SK-N-SH (cell line): ENCODE measurements at regions not wholly inside any gene's neighbourhood (a gene's known extent, or its start where the extent isn't known, plus 50 kb on each side); places are given as distances from the start of the nearest gene placed in this dataset.

Experiments
- CTCF ChIA-PET: fragments of 300-600, 350-600 bp; formaldehyde crosslinking; extraction: SDS; loops from one replicate; lab custom pipeline; 2021; lab: Yijun Ruan, JAX
- POLR2A ChIA-PET: fragments of 350-600 bp; sonication (Branson Sonifier 250); formaldehyde crosslinking; extraction: SDS; loops from one replicate; lab custom pipeline; 2020; ENCODE audit warnings: antibody characterized with exemption, inconsistent platforms; lab: Yijun Ruan, JAX
- DNase-seq: peaks from one replicate; pipeline ENCODE4 v3.0.0; 2012
- H2AFZ ChIP-seq: fragments of 200-600 bp; sonication (generic); 2 replicates; pipeline ENCODE4 v1.8.1; 2016; ENCODE audit warnings: antibody characterized with exemption, mild to moderate bottlenecking, low read depth
- H3F3A ChIP-seq: fragments of 200-600 bp; sonication (generic); replicated peaks from 2 replicates; pipeline ENCODE3; 2016; ENCODE audit warnings: antibody characterized with exemption, mild to moderate bottlenecking; ENCODE audit not compliant: insufficient read depth
- H3K27ac ChIP-seq, 2 experiments: fragments of 200-500 bp in 1 of 2; fragments of 200-600 bp in 1 of 2; sonication (Bioruptor generic) in 1 of 2; sonication (generic), shearing (Covaris generic) in 1 of 2; 2 replicates each; pipeline versions ENCODE4 v1.5.1 to v1.6.1; 2014 to 2016; ENCODE audit warnings: low read depth in 2 of 2, inconsistent platforms in 1 of 2, low read length in 1 of 2, mild to moderate bottlenecking in 1 of 2, mixed read lengths in 1 of 2
- H3K27me3 ChIP-seq: fragments of 200-600 bp; sonication (generic), shearing (Covaris generic); 2 replicates; pipeline ENCODE4 v1.6.1; 2016; ENCODE audit warnings: mixed run types; ENCODE audit not compliant: insufficient read depth
- H3K36me3 ChIP-seq, 2 experiments: fragments of 200-500 bp in 1 of 2; fragments of 200-600 bp in 1 of 2; sonication (Bioruptor generic) in 1 of 2; sonication (generic) in 1 of 2; replicated peaks in 1 of 2; 2 replicates each; pipeline versions ENCODE3 to v1.5.1; 2014 to 2016; ENCODE audit warnings: low read length in 1 of 2, mild to moderate bottlenecking in 1 of 2; ENCODE audit not compliant: insufficient read depth in 2 of 2, control insufficient read depth in 1 of 2
- H3K4me1 ChIP-seq, 2 experiments: fragments of 200-500 bp in 1 of 2; fragments of 200-600 bp in 1 of 2; sonication (Bioruptor generic) in 1 of 2; sonication (generic), shearing (Covaris generic) in 1 of 2; 2 replicates each; pipeline versions ENCODE4 v1.5.1 to v1.6.1; 2014 to 2016; ENCODE audit warnings: low read depth in 1 of 2, low read length in 1 of 2, mixed run types in 1 of 2; ENCODE audit not compliant: insufficient read depth in 2 of 2, control insufficient read depth in 1 of 2
- H3K4me2 ChIP-seq: fragments of 200-600 bp; sonication (generic), shearing (Covaris generic); 2 replicates; pipeline ENCODE4 v1.6.1; 2017; ENCODE audit warnings: mixed run types
- H3K4me3 ChIP-seq, 2 experiments: fragments of 200-500 bp in 1 of 2; fragments of 200-600 bp in 1 of 2; sonication (Bioruptor generic) in 1 of 2; sonication (generic), shearing (Covaris generic) in 1 of 2; 2 replicates each; pipeline versions ENCODE4 v1.5.1 to v1.8.1; 2014 to 2016; ENCODE audit warnings: low read depth in 2 of 2, inconsistent platforms in 1 of 2, low read length in 1 of 2, mild to moderate bottlenecking in 1 of 2, mixed read lengths in 1 of 2, moderate library complexity in 1 of 2
- H3K79me2 ChIP-seq: fragments of 200-600 bp; sonication (generic); 2 replicates; pipeline ENCODE4 v1.8.1; 2017; ENCODE audit warnings: mild to moderate bottlenecking; ENCODE audit not compliant: insufficient read depth
- H3K9ac ChIP-seq: fragments of 200-600 bp; sonication (generic); 2 replicates; pipeline ENCODE4 v1.6.1; 2017; ENCODE audit warnings: mixed run types
- H3K9me2 ChIP-seq: fragments of 200-600 bp; sonication (generic); 2 replicates; pipeline ENCODE4 v1.6.1; 2017; ENCODE audit warnings: mixed run types
- H3K9me3 ChIP-seq: fragments of 200-600 bp; sonication (generic); 2 replicates; pipeline ENCODE4 v1.6.1; 2017; ENCODE audit warnings: mixed run types, mild to moderate bottlenecking, moderate library complexity
- H4K20me1 ChIP-seq: fragments of 200-600 bp; sonication (generic); 2 replicates; pipeline ENCODE4 v1.6.1; 2017; ENCODE audit warnings: mild to moderate bottlenecking, mixed run types; ENCODE audit not compliant: insufficient read depth
- EP300 ChIP-seq, 2 experiments: IDR thresholded peaks; 2 replicates each; pipeline versions ENCODE4 v1.4.0 to v1.6.1; 2012; ENCODE audit warnings: borderline replicate concordance in 1 of 2, low read depth in 1 of 2, low read length in 1 of 2
- EZH2phosphoT487 ChIP-seq: fragments of 200-600 bp; sonication (generic); IDR thresholded peaks from 2 replicates; pipeline ENCODE4 v1.6.1; 2017; ENCODE audit warnings: low read depth, mixed run types, mild to moderate bottlenecking, antibody characterized with exemption, moderate library complexity, borderline replicate concordance
- FOSL2 ChIP-seq: IDR thresholded peaks from 2 replicates; pipeline ENCODE4 v1.4.0; 2012; ENCODE audit warnings: low read depth, mild to moderate bottlenecking, moderate library complexity, borderline replicate concordance
- FOXJ3 ChIP-seq: sonication (generic); formaldehyde crosslinking; IDR thresholded peaks from 2 replicates; pipeline ENCODE4 v1.5.1; 2020; ENCODE audit warnings: mild to moderate bottlenecking, missing genetic modification reagents
- JUND ChIP-seq: IDR thresholded peaks from 2 replicates; pipeline ENCODE4 v1.4.0; 2012
- MAX ChIP-seq: IDR thresholded peaks from 2 replicates; pipeline ENCODE4 v1.4.0; 2012; ENCODE audit warnings: low read depth
- MEF2A ChIP-seq: IDR thresholded peaks from 2 replicates; pipeline ENCODE4 v1.4.0; 2012; ENCODE audit warnings: low read depth, borderline replicate concordance
- NFIC ChIP-seq: IDR thresholded peaks from 2 replicates; pipeline ENCODE4 v1.4.0; 2012; ENCODE audit warnings: borderline replicate concordance
- NRF1 ChIP-seq: IDR thresholded peaks from 2 replicates; pipeline ENCODE4 v1.6.1; 2012; ENCODE audit warnings: low read depth, mild to moderate bottlenecking, low read length
- PBX3 ChIP-seq: IDR thresholded peaks from 2 replicates; pipeline ENCODE4; 2012
- POLR2AphosphoS5 ChIP-seq: IDR thresholded peaks from 2 replicates; pipeline ENCODE4 v1.6.1; 2012; ENCODE audit warnings: low read depth, low read length
- RAD21 ChIP-seq: IDR thresholded peaks from 2 replicates; pipeline ENCODE4 v1.6.1; 2012; ENCODE audit warnings: mild to moderate bottlenecking, low read length
- RXRA ChIP-seq: IDR thresholded peaks from 2 replicates; pipeline ENCODE4 v1.4.0; 2012; ENCODE audit warnings: low read depth, mild to moderate bottlenecking, borderline replicate concordance
- TCF12 ChIP-seq: IDR thresholded peaks from 2 replicates; pipeline ENCODE4 v1.4.0; 2012
- TEAD4 ChIP-seq: IDR thresholded peaks from 2 replicates; pipeline ENCODE4 v1.4.0; 2012; ENCODE audit warnings: mild to moderate bottlenecking, borderline replicate concordance; ENCODE audit not compliant: insufficient read depth
- USF2 ChIP-seq: fragments of 150-350 bp; IDR thresholded peaks from 2 replicates; pipeline ENCODE4 v1.6.1; 2017; ENCODE audit warnings: antibody characterized with exemption, low read length, low read depth, borderline replicate concordance
- YY1 ChIP-seq: IDR thresholded peaks from 2 replicates; pipeline ENCODE4 v1.4.0; 2012; ENCODE audit warnings: low read depth, mild to moderate bottlenecking
- ZBTB33 ChIP-seq: IDR thresholded peaks from 2 replicates; pipeline ENCODE4 v1.4.0; 2012; ENCODE audit warnings: low read depth, borderline replicate concordance
- WGBS: methylation state at CpG from one replicate; pipeline ENCODE4 v1.1.6; 2017; ENCODE audit warnings: low lambda C conversion rate; 5-methylcytosine and 5-hydroxymethylcytosine counted together

GRCh38 chr13:49859560-49859959 lies 67.1 kb upstream of the KPNA3 start:
- H3K9ac ChIP-seq: peak overlapping the region; percentile 12; the same call in 1 of the 2 replicates
- H3K9me3 ChIP-seq: no peaks in the 10 kb centered on the region; the same call in 1 of the 2 replicates
- no peaks in the 10 kb centered on the region for H3K9me2 ChIP-seq
- TF ChIP-seq FOSL2: peak; percentile 91
- TF ChIP-seq TCF12: peak; percentile 72
- TF ChIP-seq TEAD4: peak; percentile 53; the same call in 1 of the 2 replicates
- TF ChIP-seq NFIC: peak; percentile 67
- no peak for TF ChIP-seq POLR2AphosphoS5
- TF ChIP-seq PBX3: peak; percentile 92
- TF ChIP-seq ZBTB33: 0 out of 2 replicates have a peak, but pooled peaks have one; percentile 14
- peak; percentile 47; the same call in 1 of the 2 replicates for TF ChIP-seq MAX
- peak; percentile 88 for TF ChIP-seq JUND
- peak; percentile 56; the same call in 1 of the 2 replicates for TF ChIP-seq YY1
- TF ChIP-seq EZH2phosphoT487: no peak
- peak in 1 of 2 experiments; percentile 65; a peak in 1 of 4 replicates for TF ChIP-seq EP300 (IDR thresholded peaks at IDR 0.05; ENCODE audit: borderline replicate concordance in 1 of 2, low read depth in 1 of 2, low read length in 1 of 2)
- no peak for TF ChIP-seq RAD21
- CTCF ChIA-PET: interaction anchor here (0.8 kb wide), 1 partner anchor 116 kb away, joined by 3 read pairs; no protein-coding TSS in a partner anchor
- H3K4me3 ChIP-seq: no peak overlapping the region
- no peaks in the 10 kb centered on the region for H4K20me1 ChIP-seq
- POLR2A ChIA-PET: no interaction called here
- no peaks in the 10 kb centered on the region for H3K27me3 ChIP-seq
- no peaks in the 10 kb centered on the region for H3K79me2 ChIP-seq
- 0 out of 4 replicates have a peak, but pooled peaks cover 0 to 7% of the 10 kb centered on the region in 2 experiments for H3K4me1 ChIP-seq
- H3K4me2 ChIP-seq: peak overlapping the region; percentile 48
- peak overlapping the region in 1 of 2 experiments; percentile 79; a peak in 2 of 4 replicates for H3K27ac ChIP-seq
- DNase-seq: no peak
- H3K36me3 ChIP-seq: no peaks in the 10 kb centered on the region
- no peak overlapping the region for H2AFZ ChIP-seq
- 39% methylated on average over 5 of the region's 5 CpGs for WGBS
- H3F3A ChIP-seq: peaks cover 23% of the 10 kb centered on the region

- no peaks in the 10 kb centered on the region for H4K20me1 ChIP-seq
- H3K4me1 ChIP-seq: 0 out of 4 replicates have a peak, but pooled peaks cover 0 to 7% of the 10 kb centered on the region in 2 experiments
- WGBS: 16% methylated on average over 3 of the region's 3 CpGs
- peaks cover 8% of the 10 kb centered on the region for H3K9me3 ChIP-seq
- peak overlapping the region in 1 of 2 experiments; percentile 79; a peak in 2 of 4 replicates for H3K27ac ChIP-seq
- H3F3A ChIP-seq: peaks cover 23% of the 10 kb centered on the region
- H3K4me2 ChIP-seq: peak overlapping the region; percentile 48; the same call in 1 of the 2 replicates
- no peaks in the 10 kb centered on the region for H3K9me2 ChIP-seq
- no peaks in the 10 kb centered on the region for H3K27me3 ChIP-seq
- DNase-seq: no peak
- CTCF ChIA-PET: interaction anchor here (1.3 kb wide), 1 partner anchor 11 kb away, joined by 4 read pairs; no protein-coding TSS in a partner anchor
- no peak overlapping the region for H3K4me3 ChIP-seq
- H3K9ac ChIP-seq: peak overlapping the region; percentile 38
- no peaks in the 10 kb centered on the region for H3K79me2 ChIP-seq
- H2AFZ ChIP-seq: peak overlapping the region; percentile 57; the same call in 1 of the 2 replicates
- H3K36me3 ChIP-seq: no peaks in the 10 kb centered on the region
- POLR2A ChIA-PET: no interaction called here
- TF ChIP-seq JUND (peak; percentile 41), TEAD4 (peak; percentile 58; the same call in 1 of the 2 replicates), TCF12 (peak; percentile 20; the same call in 1 of the 2 replicates), EP300 (IDR thresholded peaks at IDR 0.05; ENCODE audit: borderline replicate concordance in 1 of 2, low read depth in 1 of 2, low read length in 1 of 2) (peak in 1 of 2 experiments; percentile 49; a peak in 1 of 4 replicates), NRF1 (no peak), RXRA (0 out of 2 replicates have a peak, but pooled peaks have one; percentile 57), USF2 (no peak), FOXJ3 (no peak), MAX (0 out of 2 replicates have a peak, but pooled peaks have one; percentile 19), PBX3 (peak; percentile 49), MEF2A (no peak), FOSL2 (peak; percentile 34; the same call in 1 of the 2 replicates)
Observed at GRCh38 chr13:49858178-49858856, 65.8 kb upstream of the KPNA3 start.
